Stomach (tissue), 8 donors: ENCODE measurements at regions not wholly inside any gene's neighbourhood (a gene's known extent, or its start where the extent isn't known, plus 50 kb on each side); places are given as distances from the start of the nearest gene placed in this dataset.

ENCODE experiments used
- DNase-seq, 2 donors: peaks; one replicate each; pipeline versions ENCODE4 v3.0.0 to v3.0.0-alpha.2; 2013 to 2019
- H3K27ac ChIP-seq, 5 donors: fragments of 200-600 bp in 4 of 5; sonication (generic) in 4 of 5; one replicate each; pipeline ENCODE4 v1.5.1; 2013 to 2019; ENCODE audit warnings: mild to moderate bottlenecking in 1 of 5, moderate library complexity in 1 of 5
- H3K27me3 ChIP-seq, 3 donors: fragments of 200-600 bp; sonication (generic); one replicate each; pipeline ENCODE4 v1.5.1; 2017 to 2019; ENCODE audit warnings: mixed run types in 1 of 3
- H3K36me3 ChIP-seq, 4 donors: fragments of 200-600 bp; sonication (generic); 1 replicate in 3 of 4; 2 replicates in 1 of 4; pipeline ENCODE4 v1.5.1; 2016 to 2019
- H3K4me1 ChIP-seq, 4 donors: fragments of 200-600 bp; sonication (generic); one replicate each; pipeline ENCODE4 v1.5.1; 2016 to 2019
- H3K4me3 ChIP-seq, 4 donors: fragments of 200-600 bp; sonication (generic) in 3 of 4; one replicate each; pipeline ENCODE4 v1.5.1; 2016 to 2019; ENCODE audit warnings: mild to moderate bottlenecking in 1 of 4
- H3K9me3 ChIP-seq, 4 donors: fragments of 200-600 bp; sonication (generic); one replicate each; pipeline ENCODE4 v1.5.1; 2016 to 2019
- CTCF ChIP-seq, 7 experiments: fragments of 450-650 bp in 4 of 7; fragments of 200-600 bp in 3 of 7; sonication (generic) in 3 of 7; IDR thresholded peaks; one replicate each; pipeline ENCODE4 v1.5.1; 2016 to 2019; ENCODE audit warnings: antibody characterized with exemption in 7 of 7, control low read depth in 2 of 7, mild to moderate bottlenecking in 1 of 7
- EP300 ChIP-seq: sonication (generic); formaldehyde crosslinking; IDR thresholded peaks from one replicate; pipeline ENCODE4 v1.6.1; 2017; ENCODE audit warnings: antibody characterized with exemption
- POLR2A ChIP-seq, 4 donors: fragments of 450-650 bp; IDR thresholded peaks; one replicate each; pipeline ENCODE4 v1.6.1; 2016; ENCODE audit warnings: antibody characterized with exemption in 4 of 4, control low read depth in 2 of 4, mild to moderate bottlenecking in 1 of 4, moderate library complexity in 1 of 4
- POLR2AphosphoS5 ChIP-seq, 3 donors: sonication (generic); formaldehyde crosslinking; IDR thresholded peaks; one replicate each; pipeline ENCODE4 v1.6.1; 2016; ENCODE audit warnings: antibody characterized with exemption in 3 of 3
- WGBS, 5 donors: extraction: QIAGEN DNeasy Blood & Tissue Kit in 3 of 5; methylation state at CpG; one replicate each; pipeline versions ENCODE4 v1.1.5 to v1.1.7; 2013 to 2018; 5-methylcytosine and 5-hydroxymethylcytosine counted together
- intact Hi-C: fragments of 100-400 bp; cut with DNase I; formaldehyde crosslinking; loops from one replicate; pipeline ENCODE4 v1.15.1; 2023; ENCODE audit warnings: low total_unique reads
- donor health status: healthy with polysubstance abuse.
- donor health status: Bipolar disorder and iron deficiency.
- donor health status: healthy.

- H3K27ac ChIP-seq = no peak overlapping the region
- peaks cover 0 to 5% (median 0%) of the 10 kb centered on the region in 4 donors for H3K4me1 ChIP-seq
- WGBS, 5 donors = 4 to 18% (median 8%) methylated on average over 2 of the region's 2 CpGs
- H3K36me3 ChIP-seq = no peaks in the 10 kb centered on the region
- DNase-seq = no peak
- intact Hi-C loops = loop anchor here (5.0 to 10.0 kb wide), 2 partner anchors 413 to 660 kb away; partner anchors contain the start of gene FUT8
- H3K4me3 ChIP-seq = no peak overlapping the region
- H3K27me3 ChIP-seq = peaks cover 0 to 21% (median 0%) of the 10 kb centered on the region in 3 donors
- H3K9me3 ChIP-seq = no peaks in the 10 kb centered on the region
- TF ChIP-seq EP300 (no peak), CTCF (IDR thresholded peaks at IDR 0.05) (peak in 2 of 7 experiments; percentile 6 to 20)
These were observed 412.4 kb downstream of the FUT8 start for GRCh38 chr14:65824978-65825299.

DNA sequence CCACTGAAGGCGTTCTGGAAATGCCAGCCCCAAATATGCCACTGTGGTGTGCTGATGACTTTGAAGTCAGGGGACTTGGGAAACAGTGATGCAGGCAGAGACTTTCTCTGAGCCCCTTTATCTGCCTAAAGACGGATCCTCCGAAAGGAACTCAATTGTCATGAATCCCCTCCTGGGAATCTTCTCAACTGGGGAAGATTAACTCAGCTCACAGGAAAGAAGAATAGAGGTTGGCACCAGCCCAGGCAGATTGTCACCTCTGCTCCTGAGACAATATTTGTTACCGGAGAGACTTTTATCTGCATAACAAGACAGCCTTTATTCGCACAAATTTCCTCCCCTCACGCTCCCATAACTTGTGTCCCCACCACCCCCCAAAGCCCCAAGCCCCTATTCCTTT, 414.4 kb downstream of the FUT8 start:
- intact Hi-C loops = loop anchor here (5.0 to 10.0 kb wide), 2 partner anchors 415 to 662 kb away; partner anchors contain the start of gene FUT8
- no peaks in the 10 kb centered on the region for H3K36me3 ChIP-seq
- no peak overlapping the region for H3K27ac ChIP-seq
- H3K4me1 ChIP-seq = peaks cover 0 to 5% (median 0%) of the 10 kb centered on the region in 4 donors
- TF ChIP-seq EP300 = no peak
- TF ChIP-seq POLR2AphosphoS5 (IDR thresholded peaks at IDR 0.05) = no peak
- WGBS, 5 donors = 54 to 68% (median 62%) methylated on average over 6 of the region's 6 CpGs
- peaks cover 0 to 20% (median 0%) of the 10 kb centered on the region in 3 donors for H3K27me3 ChIP-seq
- DNase-seq = no peak
- H3K4me3 ChIP-seq = no peak overlapping the region
- no peaks in the 10 kb centered on the region for H3K9me3 ChIP-seq

GRCh38 chr14:65827520-65827919, 415.0 kb downstream of the FUT8 start:
- no peak for DNase-seq
- H3K36me3 ChIP-seq = no peaks in the 10 kb centered on the region
- TF ChIP-seq CTCF (IDR thresholded peaks at IDR 0.05) (no peak), POLR2AphosphoS5 (IDR thresholded peaks at IDR 0.05) (no peak), EP300 (no peak), POLR2A (IDR thresholded peaks at IDR 0.05) (no peak)

GRCh38 chr14:65828396-65828795, 415.9 kb downstream of the FUT8 start:
- Histone ChIP-seq H3K27ac (no peak overlapping the region), H3K9me3 (no peaks in the 10 kb centered on the region), H3K27me3 (peaks cover 0 to 20% (median 0%) of the 10 kb centered on the region in 3 donors), H3K36me3 (no peaks in the 10 kb centered on the region), H3K4me3 (no peak overlapping the region), H3K4me1 (peaks cover 0 to 6% (median 3%) of the 10 kb centered on the region in 4 donors)
- TF ChIP-seq POLR2AphosphoS5 (IDR thresholded peaks at IDR 0.05) (no peak), POLR2A (IDR thresholded peaks at IDR 0.05) (no peak), CTCF (IDR thresholded peaks at IDR 0.05) (no peak), EP300 (no peak)
- DNase-seq = no peak
- 69 to 80% (median 73%) methylated on average over 4 of the region's 4 CpGs for WGBS, 5 donors
- intact Hi-C loops = loop anchor here (5.0 to 10.0 kb wide), 2 partner anchors 416 to 664 kb away; partner anchors contain the start of gene FUT8

More at GRCh38 chr14:65827520-65827919, 415.0 kb downstream of the FUT8 start:
- Histone ChIP-seq H3K27ac (no peak overlapping the region), H3K27me3 (peaks cover 0 to 20% (median 0%) of the 10 kb centered on the region in 3 donors), H3K4me1 (peaks cover 0 to 5% (median 0%) of the 10 kb centered on the region in 4 donors), H3K9me3 (no peaks in the 10 kb centered on the region), H3K4me3 (no peak overlapping the region)
- intact Hi-C loops = loop anchor here (5.0 to 10.0 kb wide), 2 partner anchors 415 to 663 kb away; partner anchors contain the start of gene FUT8
- WGBS, 5 donors = 46 to 75% (median 63%) methylated on average over 6 of the region's 6 CpGs

GRCh38 chr14:65832431-65833266, 420.1 kb downstream of the FUT8 start:
- DNase-seq = no peak
- TF ChIP-seq POLR2A (IDR thresholded peaks at IDR 0.05) (no peak), CTCF (IDR thresholded peaks at IDR 0.05) (peak in 1 of 7 experiments; percentile 10)
- Histone ChIP-seq H3K27ac (no peak overlapping the region), H3K27me3 (peaks cover 0 to 19% (median 0%) of the 10 kb centered on the region in 3 donors), H3K4me1 (peaks cover 0 to 6% (median 0%) of the 10 kb centered on the region in 4 donors), H3K36me3 (no peaks in the 10 kb centered on the region), H3K4me3 (no peak overlapping the region), H3K9me3 (no peaks in the 10 kb centered on the region)
- intact Hi-C loops = no loop called here
- WGBS, 5 donors = 41 to 56% (median 44%) methylated on average over 10 of the region's 10 CpGs
